ENCODE measurements at regions not wholly inside any gene's neighbourhood (a gene's known extent, or its start where the extent isn't known, plus 50 kb on each side); places are given as distances from the start of the nearest gene placed in this dataset.

- no peaks in the 10 kb centered on the region; the same call in 2 of the 3 replicates for H3K9me3 Mint-ChIP-seq
- Histone ChIP-seq H3F3A (replicated peaks; ENCODE audit: low read depth) (no peaks in the 10 kb centered on the region), H3K79me2 (replicated peaks; ENCODE audit: insufficient read depth) (no peaks in the 10 kb centered on the region), H3K4me1 (ENCODE audit: insufficient read depth) (peaks cover 10% of the 10 kb centered on the region; the same call in 1 of the 2 replicates), H3K36me3 (ENCODE audit: insufficient read depth) (no peaks in the 10 kb centered on the region), H3K27me3 (ENCODE audit: insufficient read depth) (no peaks in the 10 kb centered on the region), H3K4me3 (no peak overlapping the region), H2AFZ (peak overlapping the region; percentile 70), H3K9me2 (ENCODE audit: insufficient read depth) (peaks cover 25% of the 10 kb centered on the region), H3K4me2 (no peak overlapping the region), H3K27ac (ENCODE audit: low read depth) (no peak overlapping the region), H4K20me1 (replicated peaks; ENCODE audit: insufficient read depth) (no peaks in the 10 kb centered on the region)
- ATAC-seq (no peak), DNase-seq (ENCODE audit: low spot score) (no peak)
- H3K27ac Mint-ChIP-seq, result no peak overlapping the region
- H3K4me1 Mint-ChIP-seq, result peaks cover 14% of the 10 kb centered on the region
- H3K27me3 Mint-ChIP-seq (ENCODE audit: insufficient read depth, low read depth, poor library complexity), result peaks cover 2% of the 10 kb centered on the region
- H3K4me3 Mint-ChIP-seq, result no peak overlapping the region
- peaks cover 2% of the 10 kb centered on the region; the same call in 2 of the 3 replicates for H3K36me3 Mint-ChIP-seq (ENCODE audit: low read depth)
- TF ChIP-seq JUNB (IDR thresholded peaks at IDR 0.05; ENCODE audit: unreplicated experiment), result no peak
Observed at GRCh38 chr5:108620516-108620915, 127.2 kb upstream of the FER start.

- H3K79me2 ChIP-seq (replicated peaks; ENCODE audit: insufficient read depth), result no peaks in the 10 kb centered on the region
Observed at GRCh38 chr5:108619815-108620214, 127.9 kb upstream of the FER start.

More at GRCh38 chr5:108619815-108620214, 127.9 kb upstream of the FER start:
- peaks cover 14% of the 10 kb centered on the region for H3K4me1 Mint-ChIP-seq
- Histone ChIP-seq H3K36me3 (ENCODE audit: insufficient read depth) (no peaks in the 10 kb centered on the region), H3K4me3 (no peak overlapping the region), H3K4me2 (no peak overlapping the region), H4K20me1 (replicated peaks; ENCODE audit: insufficient read depth) (no peaks in the 10 kb centered on the region), H3K9me2 (ENCODE audit: insufficient read depth) (peaks cover 25% of the 10 kb centered on the region), H3K27ac (ENCODE audit: low read depth) (no peak overlapping the region), H3F3A (replicated peaks; ENCODE audit: low read depth) (no peaks in the 10 kb centered on the region), H3K27me3 (ENCODE audit: insufficient read depth) (no peaks in the 10 kb centered on the region), H2AFZ (no peak overlapping the region), H3K4me1 (ENCODE audit: insufficient read depth) (peaks cover 10% of the 10 kb centered on the region; the same call in 1 of the 2 replicates)
- no peak for TF ChIP-seq POLR2AphosphoS5 (IDR thresholded peaks at IDR 0.05; ENCODE audit: low read depth)
- no peak for TF ChIP-seq STAT1 (IDR thresholded peaks at IDR 0.05; ENCODE audit: unreplicated experiment)
- no peak for TF ChIP-seq ETS1 (IDR thresholded peaks at IDR 0.05)
- no peak for TF ChIP-seq EZH2phosphoT487 (IDR thresholded peaks at IDR 0.05; ENCODE audit: unreplicated experiment)
- TF ChIP-seq ZNF462 (CRISPR knock-in tag; IDR thresholded peaks at IDR 0.05), result no peak
- TF ChIP-seq CTCF (conservative IDR thresholded peaks at IDR 0.05; ENCODE audit: low read depth in 2 of 2), result no peak
- no peak for TF ChIP-seq ZNF114 (CRISPR knock-in tag; IDR thresholded peaks at IDR 0.05)
- TF ChIP-seq ZNF331 (CRISPR knock-in tag; IDR thresholded peaks at IDR 0.05; ENCODE audit: low read depth), result no peak
- no peak for TF ChIP-seq CREB1 (CRISPR knock-in tag; IDR thresholded peaks at IDR 0.05; ENCODE audit: low read depth)
- no peak for ATAC-seq
- H3K27ac Mint-ChIP-seq, result no peak overlapping the region
- H3K4me3 Mint-ChIP-seq, result no peak overlapping the region
- peaks cover 2% of the 10 kb centered on the region for H3K27me3 Mint-ChIP-seq (ENCODE audit: insufficient read depth, low read depth, poor library complexity)
- no peak for DNase-seq (ENCODE audit: low spot score)
- no peaks in the 10 kb centered on the region; the same call in 2 of the 3 replicates for H3K9me3 Mint-ChIP-seq
- peaks cover 2% of the 10 kb centered on the region; the same call in 2 of the 3 replicates for H3K36me3 Mint-ChIP-seq (ENCODE audit: low read depth)

Data from GM23338 (cell line).